ENCODE measurements at regions not wholly inside any gene's neighbourhood (a gene's known extent, or its start where the extent isn't known, plus 50 kb on each side); places are given as distances from the start of the nearest gene placed in this dataset.

DNA sequence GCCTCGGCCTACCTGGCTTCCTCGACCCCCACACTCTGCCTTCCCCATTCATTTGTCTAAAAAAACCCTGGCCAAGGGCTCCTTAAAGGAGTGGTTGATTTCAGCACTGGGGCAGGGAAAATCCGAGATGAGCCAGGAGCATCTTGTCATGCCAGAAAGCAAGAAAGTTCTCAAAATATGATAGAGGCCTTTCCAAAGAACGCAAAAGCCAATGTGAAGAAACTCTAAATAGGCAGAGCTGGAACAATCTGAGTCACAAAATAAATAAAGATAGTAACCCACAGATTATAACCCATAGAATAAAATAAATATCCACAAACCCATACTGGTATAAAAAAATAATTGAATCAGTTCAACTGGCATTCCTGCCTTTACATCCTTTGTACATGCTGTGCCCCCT is 192.3 kb upstream of the SALL1 start:
- no peak for DNase-seq
- Mint-ChIP-seq H3K27me3 (ENCODE audit: unreplicated experiment) (no peaks in the 10 kb centered on the region), H3K4me3 (ENCODE audit: low read depth, unreplicated experiment) (no peak overlapping the region), H3K9me3 (ENCODE audit: low read depth, unreplicated experiment) (peaks cover 3% of the 10 kb centered on the region), H3K4me1 (ENCODE audit: low read depth, unreplicated experiment) (peaks cover 9% of the 10 kb centered on the region), H3K36me3 (ENCODE audit: insufficient read depth, unreplicated experiment) (no peaks in the 10 kb centered on the region), H3K27ac (ENCODE audit: unreplicated experiment) (no peak overlapping the region)
- no TSS peak for BruUV-seq (replicated peaks)
- CTCF ChIA-PET: no interaction called here
- intact Hi-C loops (cut with micrococcal nuclease; ENCODE audit: unreplicated experiment): no loop called here
- TF ChIP-seq, protein P1, sequence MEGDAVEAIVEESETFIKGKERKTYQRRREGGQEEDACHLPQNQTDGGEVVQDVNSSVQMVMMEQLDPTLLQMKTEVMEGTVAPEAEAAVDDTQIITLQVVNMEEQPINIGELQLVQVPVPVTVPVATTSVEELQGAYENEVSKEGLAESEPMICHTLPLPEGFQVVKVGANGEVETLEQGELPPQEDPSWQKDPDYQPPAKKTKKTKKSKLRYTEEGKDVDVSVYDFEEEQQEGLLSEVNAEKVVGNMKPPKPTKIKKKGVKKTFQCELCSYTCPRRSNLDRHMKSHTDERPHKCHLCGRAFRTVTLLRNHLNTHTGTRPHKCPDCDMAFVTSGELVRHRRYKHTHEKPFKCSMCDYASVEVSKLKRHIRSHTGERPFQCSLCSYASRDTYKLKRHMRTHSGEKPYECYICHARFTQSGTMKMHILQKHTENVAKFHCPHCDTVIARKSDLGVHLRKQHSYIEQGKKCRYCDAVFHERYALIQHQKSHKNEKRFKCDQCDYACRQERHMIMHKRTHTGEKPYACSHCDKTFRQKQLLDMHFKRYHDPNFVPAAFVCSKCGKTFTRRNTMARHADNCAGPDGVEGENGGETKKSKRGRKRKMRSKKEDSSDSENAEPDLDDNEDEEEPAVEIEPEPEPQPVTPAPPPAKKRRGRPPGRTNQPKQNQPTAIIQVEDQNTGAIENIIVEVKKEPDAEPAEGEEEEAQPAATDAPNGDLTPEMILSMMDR (IDR thresholded peaks at IDR 0.05; ENCODE audit: unreplicated experiment): no peak

DNA sequence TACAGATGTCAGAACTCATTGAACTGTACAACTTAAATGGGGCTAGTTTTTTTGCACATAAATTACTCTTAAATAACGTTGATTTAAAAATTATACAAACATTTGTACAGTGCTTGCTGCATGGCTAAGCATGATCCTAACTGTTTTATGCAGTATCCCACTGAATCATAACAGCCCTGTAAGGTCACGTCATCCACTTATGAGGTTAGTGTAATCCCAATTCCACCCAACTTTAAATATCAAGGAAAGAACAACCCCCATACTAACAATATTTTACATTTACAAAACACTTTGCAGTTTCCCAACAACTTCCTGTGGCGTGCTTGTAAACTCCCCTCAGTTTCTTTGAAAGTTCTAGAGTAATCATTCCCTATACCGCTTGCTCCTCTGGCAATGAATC is 190.1 kb upstream of the SALL1 start:
- DNase-seq: no peak
- peaks cover 9% of the 10 kb centered on the region for H3K27me3 Mint-ChIP-seq (ENCODE audit: unreplicated experiment)
- CTCF ChIA-PET: no interaction called here
- peaks cover 9% of the 10 kb centered on the region for H3K4me1 Mint-ChIP-seq (ENCODE audit: low read depth, unreplicated experiment)
- H3K36me3 Mint-ChIP-seq (ENCODE audit: insufficient read depth, unreplicated experiment): no peaks in the 10 kb centered on the region
- BruUV-seq (replicated peaks): no TSS peak
- no peak overlapping the region for H3K27ac Mint-ChIP-seq (ENCODE audit: unreplicated experiment)
- TF ChIP-seq, protein P1 (IDR thresholded peaks at IDR 0.05; ENCODE audit: unreplicated experiment): no peak
- H3K9me3 Mint-ChIP-seq (ENCODE audit: low read depth, unreplicated experiment): peaks cover 5% of the 10 kb centered on the region
- intact Hi-C loops (cut with micrococcal nuclease; ENCODE audit: unreplicated experiment): no loop called here
- H3K4me3 Mint-ChIP-seq (ENCODE audit: low read depth, unreplicated experiment): no peak overlapping the region

- H3K9me3 Mint-ChIP-seq (ENCODE audit: low read depth, unreplicated experiment): peaks cover 2% of the 10 kb centered on the region
- peaks cover 22% of the 10 kb centered on the region for H3K27me3 Mint-ChIP-seq (ENCODE audit: unreplicated experiment)
- H3K27ac Mint-ChIP-seq (ENCODE audit: unreplicated experiment): no peak overlapping the region
- DNase-seq: peak; percentile 14
- no TSS peak for BruUV-seq (replicated peaks)
- CTCF ChIA-PET: no interaction called here
- no peaks in the 10 kb centered on the region for H3K36me3 Mint-ChIP-seq (ENCODE audit: insufficient read depth, unreplicated experiment)
- TF ChIP-seq, protein P1 (IDR thresholded peaks at IDR 0.05; ENCODE audit: unreplicated experiment): no peak
- H3K4me1 Mint-ChIP-seq (ENCODE audit: low read depth, unreplicated experiment): no peaks in the 10 kb centered on the region
- H3K4me3 Mint-ChIP-seq (ENCODE audit: low read depth, unreplicated experiment): no peak overlapping the region
- intact Hi-C loops (cut with micrococcal nuclease; ENCODE audit: unreplicated experiment): no loop called here
Observed at GRCh38 chr16:51337662-51338061, 186.6 kb upstream of the SALL1 start.

DNA sequence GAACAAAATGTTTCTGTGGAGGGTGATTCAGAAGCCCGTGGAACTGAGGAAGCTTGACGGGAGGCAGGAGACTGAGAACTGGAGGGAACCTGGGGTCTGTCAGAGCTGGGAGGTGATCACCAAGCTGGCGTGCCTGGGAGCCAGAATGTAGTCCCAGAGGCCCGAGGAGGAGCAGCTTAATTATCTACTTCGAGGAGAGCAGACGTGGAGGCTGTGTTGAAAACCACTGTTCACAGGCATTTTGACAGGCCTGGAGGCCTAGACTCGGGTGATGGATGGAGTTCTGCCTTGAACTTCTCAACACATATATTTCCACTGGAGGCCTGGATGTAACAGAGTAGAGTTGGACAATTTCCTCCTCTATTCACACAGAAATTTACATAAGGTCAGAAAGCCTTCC is 177.7 kb upstream of the SALL1 start:
- no peak for DNase-seq
- intact Hi-C loops (cut with micrococcal nuclease; ENCODE audit: unreplicated experiment): loop anchor here (10.0 kb wide), 1 partner anchor 206 kb away; no protein-coding TSS in a partner anchor
- H3K4me3 Mint-ChIP-seq (ENCODE audit: low read depth, unreplicated experiment): no peak overlapping the region
- TF ChIP-seq, protein P1 (IDR thresholded peaks at IDR 0.05; ENCODE audit: unreplicated experiment): no peak
- no peaks in the 10 kb centered on the region for H3K36me3 Mint-ChIP-seq (ENCODE audit: insufficient read depth, unreplicated experiment)
- CTCF ChIA-PET: interaction anchor here (0.6 kb wide), 1 partner anchor 93 kb away, joined by 7 read pairs; no protein-coding TSS in a partner anchor
- peaks cover 14% of the 10 kb centered on the region for H3K4me1 Mint-ChIP-seq (ENCODE audit: low read depth, unreplicated experiment)
- peaks cover 3% of the 10 kb centered on the region for H3K9me3 Mint-ChIP-seq (ENCODE audit: low read depth, unreplicated experiment)
- no TSS peak for BruUV-seq (replicated peaks)
- peaks cover 32% of the 10 kb centered on the region for H3K27me3 Mint-ChIP-seq (ENCODE audit: unreplicated experiment)
- H3K27ac Mint-ChIP-seq (ENCODE audit: unreplicated experiment): no peak overlapping the region

Data from Calu3 (cell line).